Smooth muscle cell (in vitro differentiated cells): ENCODE measurements at regions not wholly inside any gene's neighbourhood (a gene's known extent, or its start where the extent isn't known, plus 50 kb on each side); places are given as distances from the start of the nearest gene placed in this dataset.

Source experiments
- DNase-seq: peaks from one replicate; lab custom pipeline; 2025; ENCODE audit not compliant: unreplicated experiment; lab: John Stamatoyannopoulos, UW
- H2AFZ ChIP-seq: fragments of 200-600 bp; sonication (generic); 2 replicates; pipeline ENCODE4 v1.6.0; 2016; ENCODE audit warnings: antibody characterized with exemption, low read depth, mild to moderate bottlenecking
- H3F3A ChIP-seq: fragments of 200-600 bp; sonication (generic); 2 replicates; pipeline ENCODE4 v1.6.0; 2017; ENCODE audit warnings: antibody characterized with exemption, low read depth
- H3K27ac ChIP-seq: fragments of 200-600 bp; sonication (generic); 2 replicates; pipeline ENCODE4 v1.5.1; 2016; ENCODE audit warnings: low read depth, mild to moderate bottlenecking
- H3K27me3 ChIP-seq: fragments of 200-600 bp; sonication (generic); 2 replicates; pipeline ENCODE4 v1.6.1; 2016; ENCODE audit warnings: low read depth, mild to moderate bottlenecking
- H3K36me3 ChIP-seq: fragments of 200-600 bp; sonication (generic); 2 replicates; pipeline ENCODE4 v1.5.1; 2016; ENCODE audit warnings: low read depth
- H3K4me1 ChIP-seq: fragments of 200-600 bp; sonication (generic); 2 replicates; pipeline ENCODE4 v1.5.1; 2016; ENCODE audit warnings: low read depth
- H3K4me2 ChIP-seq: fragments of 200-600 bp; sonication (generic); 2 replicates; pipeline ENCODE4 v1.6.0; 2016; ENCODE audit warnings: mild to moderate bottlenecking
- H3K4me3 ChIP-seq: fragments of 200-600 bp; sonication (generic); 2 replicates; pipeline ENCODE4 v1.5.1; 2016; ENCODE audit warnings: mild to moderate bottlenecking
- H3K79me2 ChIP-seq: fragments of 200-600 bp; sonication (generic); 2 replicates; pipeline ENCODE4 v1.6.0; 2016; ENCODE audit warnings: low read depth, mild to moderate bottlenecking
- H3K9ac ChIP-seq: fragments of 200-600 bp; sonication (generic); 2 replicates; pipeline ENCODE4 v1.6.0; 2016; ENCODE audit warnings: low read depth
- H3K9me3 ChIP-seq: fragments of 200-600 bp; sonication (generic); replicated peaks from 2 replicates; pipeline ENCODE4 v1.5.1; 2016; ENCODE audit warnings: low read depth
- H4K20me1 ChIP-seq: fragments of 200-600 bp; sonication (generic); 2 replicates; pipeline ENCODE4 v1.6.0; 2016; ENCODE audit warnings: low read depth
- CTCF ChIP-seq: fragments of 200-600 bp; sonication (generic); IDR thresholded peaks from 2 replicates; pipeline ENCODE4 v1.5.1; 2017; ENCODE audit warnings: borderline replicate concordance, mild to moderate bottlenecking, antibody characterized with exemption; ENCODE audit not compliant: insufficient read depth, poor library complexity, severe bottlenecking
- WGBS: methylation state at CpG from one replicate; pipeline ENCODE4 v1.1.7; 2016; ENCODE audit warnings: low lambda C conversion rate; 5-methylcytosine and 5-hydroxymethylcytosine counted together

GRCh38 chrX:5390376-5390775, 838.3 kb downstream of the NLGN4X start:
- TF ChIP-seq CTCF = no peak
- 85% methylated on average over 14 of the region's 14 CpGs for WGBS
- no peak overlapping the region for H3K27ac ChIP-seq
- no peak overlapping the region for H3K4me2 ChIP-seq
- no peaks in the 10 kb centered on the region for H4K20me1 ChIP-seq
- no peaks in the 10 kb centered on the region for H3K36me3 ChIP-seq
- H3K79me2 ChIP-seq = no peaks in the 10 kb centered on the region
- H2AFZ ChIP-seq = no peak overlapping the region
- no peak overlapping the region for H3K9ac ChIP-seq
- no peaks in the 10 kb centered on the region for H3K4me1 ChIP-seq
- no peak for DNase-seq
- H3F3A ChIP-seq = no peaks in the 10 kb centered on the region
- no peaks in the 10 kb centered on the region for H3K9me3 ChIP-seq
- no peak overlapping the region for H3K4me3 ChIP-seq
- no peaks in the 10 kb centered on the region for H3K27me3 ChIP-seq

GRCh38 chrX:5388087-5388486, 840.6 kb downstream of the NLGN4X start:
- H3K27me3 ChIP-seq = no peaks in the 10 kb centered on the region
- 97% methylated on average over 6 of the region's 6 CpGs for WGBS
- no peak overlapping the region for H3K4me2 ChIP-seq
- no peaks in the 10 kb centered on the region for H3F3A ChIP-seq
- DNase-seq = no peak
- TF ChIP-seq CTCF = no peak
- H3K36me3 ChIP-seq = no peaks in the 10 kb centered on the region
- H4K20me1 ChIP-seq = no peaks in the 10 kb centered on the region
- H3K9me3 ChIP-seq = no peaks in the 10 kb centered on the region
- no peaks in the 10 kb centered on the region for H3K79me2 ChIP-seq
- no peaks in the 10 kb centered on the region for H3K4me1 ChIP-seq
- no peak overlapping the region for H3K27ac ChIP-seq
- no peak overlapping the region for H3K9ac ChIP-seq
- H2AFZ ChIP-seq = no peak overlapping the region
- H3K4me3 ChIP-seq = no peak overlapping the region

- H3F3A ChIP-seq = no peaks in the 10 kb centered on the region
Observed at GRCh38 chrX:5380426-5380825, 848.2 kb downstream of the NLGN4X start.

More at GRCh38 chrX:5380426-5380825, 848.2 kb downstream of the NLGN4X start:
- Histone ChIP-seq H2AFZ (no peak overlapping the region), H3K79me2 (no peaks in the 10 kb centered on the region), H3K9me3 (no peaks in the 10 kb centered on the region), H4K20me1 (no peaks in the 10 kb centered on the region), H3K27ac (no peak overlapping the region), H3K4me3 (no peak overlapping the region), H3K4me2 (no peak overlapping the region), H3K36me3 (no peaks in the 10 kb centered on the region), H3K27me3 (no peaks in the 10 kb centered on the region), H3K9ac (no peak overlapping the region), H3K4me1 (no peaks in the 10 kb centered on the region)
- DNase-seq = no peak
- no peak for TF ChIP-seq CTCF
- WGBS = 71% methylated on average over 3 of the region's 3 CpGs
